ENCODE measurements at regions not wholly inside any gene's neighbourhood (a gene's known extent, or its start where the extent isn't known, plus 50 kb on each side); places are given as distances from the start of the nearest gene placed in this dataset.

- TF ChIP-seq, protein P1, sequence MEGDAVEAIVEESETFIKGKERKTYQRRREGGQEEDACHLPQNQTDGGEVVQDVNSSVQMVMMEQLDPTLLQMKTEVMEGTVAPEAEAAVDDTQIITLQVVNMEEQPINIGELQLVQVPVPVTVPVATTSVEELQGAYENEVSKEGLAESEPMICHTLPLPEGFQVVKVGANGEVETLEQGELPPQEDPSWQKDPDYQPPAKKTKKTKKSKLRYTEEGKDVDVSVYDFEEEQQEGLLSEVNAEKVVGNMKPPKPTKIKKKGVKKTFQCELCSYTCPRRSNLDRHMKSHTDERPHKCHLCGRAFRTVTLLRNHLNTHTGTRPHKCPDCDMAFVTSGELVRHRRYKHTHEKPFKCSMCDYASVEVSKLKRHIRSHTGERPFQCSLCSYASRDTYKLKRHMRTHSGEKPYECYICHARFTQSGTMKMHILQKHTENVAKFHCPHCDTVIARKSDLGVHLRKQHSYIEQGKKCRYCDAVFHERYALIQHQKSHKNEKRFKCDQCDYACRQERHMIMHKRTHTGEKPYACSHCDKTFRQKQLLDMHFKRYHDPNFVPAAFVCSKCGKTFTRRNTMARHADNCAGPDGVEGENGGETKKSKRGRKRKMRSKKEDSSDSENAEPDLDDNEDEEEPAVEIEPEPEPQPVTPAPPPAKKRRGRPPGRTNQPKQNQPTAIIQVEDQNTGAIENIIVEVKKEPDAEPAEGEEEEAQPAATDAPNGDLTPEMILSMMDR (IDR thresholded peaks at IDR 0.05) = no peak
- TF ChIP-seq ZFX (IDR thresholded peaks at IDR 0.05; ENCODE audit: borderline replicate concordance) = no peak
Measured at GRCh38 chr11:80239217-80239616, 798.4 kb upstream of the TENM4 start.
